Skeletal muscle satellite cell (primary cell): ENCODE measurements at regions not wholly inside any gene's neighbourhood (a gene's known extent, or its start where the extent isn't known, plus 50 kb on each side); places are given as distances from the start of the nearest gene placed in this dataset.

Experiments used
- H3K27me3 ChIP-seq: 2 replicates; pipeline ENCODE4 v1.7.0; 2013; ENCODE audit warnings: low read length; ENCODE audit not compliant: control insufficient read depth, insufficient read depth
- H3K36me3 ChIP-seq: 2 replicates; pipeline ENCODE4 v1.7.0; 2013; ENCODE audit warnings: mild to moderate bottlenecking, control low read depth, low read length; ENCODE audit not compliant: insufficient read depth
- H3K4me1 ChIP-seq: 2 replicates; pipeline ENCODE4 v1.7.0; 2013; ENCODE audit warnings: low read length; ENCODE audit not compliant: control insufficient read depth, insufficient read depth
- H3K4me2 ChIP-seq: 2 replicates; pipeline ENCODE4 v1.7.0; 2013; ENCODE audit warnings: mild to moderate bottlenecking, low read length
- H3K4me3 ChIP-seq: 2 replicates; pipeline ENCODE4 v1.7.0; 2013; ENCODE audit warnings: low read length
- H3K9ac ChIP-seq: 2 replicates; pipeline ENCODE4 v1.7.0; 2013; ENCODE audit warnings: mild to moderate bottlenecking, low read depth, low read length, moderate library complexity
- H3K9me3 ChIP-seq: replicated peaks from 2 replicates; pipeline ENCODE4 v1.7.0; 2013; ENCODE audit warnings: mild to moderate bottlenecking, control low read depth, low read length

GRCh38 chr4:23654791-23655190 is 235.1 kb downstream of the PPARGC1A start:
- H3K9ac ChIP-seq = no peak overlapping the region
- H3K9me3 ChIP-seq = no peaks in the 10 kb centered on the region
- H3K27me3 ChIP-seq = no peaks in the 10 kb centered on the region

GRCh38 chr4:23648854-23649596 is 240.8 kb downstream of the PPARGC1A start:
- Histone ChIP-seq H3K4me3 (no peak overlapping the region), H3K27me3 (no peaks in the 10 kb centered on the region), H3K36me3 (no peaks in the 10 kb centered on the region), H3K4me2 (no peak overlapping the region), H3K9ac (no peak overlapping the region), H3K9me3 (no peaks in the 10 kb centered on the region), H3K4me1 (no peaks in the 10 kb centered on the region)

More at GRCh38 chr4:23654791-23655190, 235.1 kb downstream of the PPARGC1A start:
- no peaks in the 10 kb centered on the region for H3K4me1 ChIP-seq
- H3K36me3 ChIP-seq = no peaks in the 10 kb centered on the region
- H3K4me2 ChIP-seq = no peak overlapping the region
- H3K4me3 ChIP-seq = no peak overlapping the region

- H3K4me1 ChIP-seq = no peaks in the 10 kb centered on the region
Measured at GRCh38 chr4:23635468-23635867, 254.4 kb downstream of the PPARGC1A start.

GRCh38 chr4:23631255-23631950 is 258.4 kb downstream of the PPARGC1A start:
- H3K36me3 ChIP-seq = no peaks in the 10 kb centered on the region
- H3K27me3 ChIP-seq = no peaks in the 10 kb centered on the region
- H3K4me3 ChIP-seq = no peak overlapping the region
- H3K4me1 ChIP-seq = no peaks in the 10 kb centered on the region
- no peak overlapping the region for H3K4me2 ChIP-seq
- H3K9ac ChIP-seq = no peak overlapping the region
- no peaks in the 10 kb centered on the region for H3K9me3 ChIP-seq

More at GRCh38 chr4:23635468-23635867, 254.4 kb downstream of the PPARGC1A start:
- Histone ChIP-seq H3K27me3 (no peaks in the 10 kb centered on the region), H3K4me2 (no peak overlapping the region), H3K9ac (no peak overlapping the region), H3K4me3 (no peak overlapping the region), H3K9me3 (no peaks in the 10 kb centered on the region), H3K36me3 (no peaks in the 10 kb centered on the region)

- no peaks in the 10 kb centered on the region for H3K4me1 ChIP-seq
- no peaks in the 10 kb centered on the region for H3K9me3 ChIP-seq
- no peak overlapping the region for H3K4me2 ChIP-seq
- no peak overlapping the region for H3K9ac ChIP-seq
- no peak overlapping the region for H3K4me3 ChIP-seq
- no peaks in the 10 kb centered on the region for H3K27me3 ChIP-seq
- no peaks in the 10 kb centered on the region for H3K36me3 ChIP-seq
Measured at GRCh38 chr4:23630110-23630509, 259.7 kb downstream of the PPARGC1A start.

- Histone ChIP-seq H3K4me2 (no peak overlapping the region), H3K9ac (no peak overlapping the region), H3K9me3 (no peaks in the 10 kb centered on the region), H3K4me1 (no peaks in the 10 kb centered on the region), H3K4me3 (no peak overlapping the region), H3K27me3 (no peaks in the 10 kb centered on the region), H3K36me3 (no peaks in the 10 kb centered on the region)
Measured at GRCh38 chr4:23629421-23629820, 260.4 kb downstream of the PPARGC1A start.

- Histone ChIP-seq H3K9me3 (no peaks in the 10 kb centered on the region), H3K27me3 (no peaks in the 10 kb centered on the region), H3K4me2 (no peak overlapping the region), H3K4me3 (no peak overlapping the region), H3K36me3 (no peaks in the 10 kb centered on the region), H3K9ac (no peak overlapping the region), H3K4me1 (no peaks in the 10 kb centered on the region)
Measured at GRCh38 chr4:23614284-23614892, 275.5 kb downstream of the PPARGC1A start.

GRCh38 chr4:23613782-23614181 is 276.1 kb downstream of the PPARGC1A start:
- Histone ChIP-seq H3K36me3 (no peaks in the 10 kb centered on the region), H3K4me2 (no peak overlapping the region), H3K4me1 (no peaks in the 10 kb centered on the region), H3K9ac (no peak overlapping the region), H3K9me3 (no peaks in the 10 kb centered on the region), H3K27me3 (no peaks in the 10 kb centered on the region), H3K4me3 (no peak overlapping the region)

- Histone ChIP-seq H3K9me3 (no peaks in the 10 kb centered on the region), H3K4me1 (no peaks in the 10 kb centered on the region), H3K4me2 (no peak overlapping the region), H3K27me3 (no peaks in the 10 kb centered on the region), H3K9ac (no peak overlapping the region), H3K36me3 (no peaks in the 10 kb centered on the region), H3K4me3 (no peak overlapping the region)
Measured at GRCh38 chr4:23602720-23603119, 287.1 kb downstream of the PPARGC1A start.

- Histone ChIP-seq H3K36me3 (no peaks in the 10 kb centered on the region), H3K27me3 (no peaks in the 10 kb centered on the region), H3K4me2 (no peak overlapping the region), H3K4me3 (no peak overlapping the region), H3K9ac (no peak overlapping the region), H3K4me1 (no peaks in the 10 kb centered on the region), H3K9me3 (no peaks in the 10 kb centered on the region)
Measured at GRCh38 chr4:23594125-23594524, 295.7 kb downstream of the PPARGC1A start.

GRCh38 chr4:23590431-23590830 is 299.4 kb downstream of the PPARGC1A start:
- Histone ChIP-seq H3K4me1 (no peaks in the 10 kb centered on the region), H3K36me3 (no peaks in the 10 kb centered on the region), H3K4me3 (no peak overlapping the region), H3K4me2 (no peak overlapping the region), H3K27me3 (no peaks in the 10 kb centered on the region), H3K9me3 (no peaks in the 10 kb centered on the region), H3K9ac (no peak overlapping the region)
